ENCODE measurements at regions not wholly inside any gene's neighbourhood (a gene's known extent, or its start where the extent isn't known, plus 50 kb on each side); places are given as distances from the start of the nearest gene placed in this dataset.

- Histone ChIP-seq H3K27ac (ENCODE audit: low read depth in 2 of 2, low read length in 1 of 2) (no peak overlapping the region), H3K4me3 (ENCODE audit: low read depth in 2 of 2, low read length in 1 of 2) (no peak overlapping the region), H3K4me1 (ENCODE audit: control insufficient read depth in 1 of 2, insufficient read depth in 2 of 2, low read depth in 1 of 2, low read length in 1 of 2) (no peaks in the 10 kb centered on the region; a peak in 2 of 4 replicates), H3K79me2 (ENCODE audit: insufficient read depth) (no peaks in the 10 kb centered on the region), H4K20me1 (ENCODE audit: insufficient read depth) (no peaks in the 10 kb centered on the region), H3K9me3 (no peaks in the 10 kb centered on the region), H3K9ac (no peak overlapping the region), H3K27me3 (ENCODE audit: insufficient read depth) (no peaks in the 10 kb centered on the region), H3K9me2 (no peaks in the 10 kb centered on the region), H3F3A (replicated peaks; ENCODE audit: insufficient read depth) (peaks cover 4% of the 10 kb centered on the region), H2AFZ (ENCODE audit: low read depth) (no peak overlapping the region), H3K36me3 (replicated peaks in 1 of 2; ENCODE audit: control insufficient read depth in 1 of 2, insufficient read depth in 2 of 2, low read length in 1 of 2) (no peaks in the 10 kb centered on the region), H3K4me2 (no peak overlapping the region)
- POLR2A ChIA-PET = no interaction called here
- CTCF ChIA-PET = interaction anchor here (1.1 kb wide), 1 partner anchor 276 kb away, joined by 3 read pairs; the partner anchor contains the start of gene XXYLT1
- DNase-seq = no peak
- TF ChIP-seq EZH2phosphoT487 (IDR thresholded peaks at IDR 0.05; ENCODE audit: borderline replicate concordance, low read depth) (no peak), RFX5 (IDR thresholded peaks at IDR 0.05; ENCODE audit: low read length) (no peak), JUND (IDR thresholded peaks at IDR 0.05) (no peak), CTCF (IDR thresholded peaks at IDR 0.05) (no peak), MAX (IDR thresholded peaks at IDR 0.05; ENCODE audit: low read depth) (no peak), CHD2 (IDR thresholded peaks at IDR 0.05; ENCODE audit: low read length, partially characterized antibody) (no peak), NRF1 (IDR thresholded peaks at IDR 0.05; ENCODE audit: low read depth, low read length) (no peak), FOXJ3 (CRISPR knock-in tag; IDR thresholded peaks at IDR 0.05) (no peak), TAF1 (IDR thresholded peaks at IDR 0.05; ENCODE audit: borderline replicate concordance, low read depth, low read length) (no peak), USF1 (IDR thresholded peaks at IDR 0.05; ENCODE audit: borderline replicate concordance, low read depth) (no peak), RAD21 (IDR thresholded peaks at IDR 0.05; ENCODE audit: low read length) (no peak), GABPA (IDR thresholded peaks at IDR 0.05; ENCODE audit: low read depth) (no peak)
- WGBS (ENCODE audit: low lambda C conversion rate) = 60% methylated on average over 12 of the region's 12 CpGs
These were observed 275.0 kb downstream of the XXYLT1 start for GRCh38 chr3:194995922-194996321.

- H4K20me1 ChIP-seq (ENCODE audit: insufficient read depth) = no peaks in the 10 kb centered on the region
- H3F3A ChIP-seq (replicated peaks; ENCODE audit: insufficient read depth) = peaks cover 4% of the 10 kb centered on the region
- H3K9ac ChIP-seq = no peak overlapping the region
- H3K27ac ChIP-seq (ENCODE audit: low read depth in 2 of 2, low read length in 1 of 2) = no peak overlapping the region
- no peaks in the 10 kb centered on the region for H3K9me3 ChIP-seq
- TF ChIP-seq CTCF (IDR thresholded peaks at IDR 0.05) (no peak), RXRA (IDR thresholded peaks at IDR 0.05; ENCODE audit: borderline replicate concordance, low read depth) (no peak), NRF1 (IDR thresholded peaks at IDR 0.05; ENCODE audit: low read depth, low read length) (no peak), TCF12 (IDR thresholded peaks at IDR 0.05) (no peak), GATA2 (CRISPR knock-in tag; IDR thresholded peaks at IDR 0.05) (no peak), USF2 (IDR thresholded peaks at IDR 0.05; ENCODE audit: borderline replicate concordance, low read depth, low read length) (no peak), JUND (IDR thresholded peaks at IDR 0.05) (no peak), REST (IDR thresholded peaks at IDR 0.05; ENCODE audit: low read depth, low read length) (no peak)
- no peak for DNase-seq
- no peak overlapping the region for H3K4me3 ChIP-seq (ENCODE audit: low read depth in 2 of 2, low read length in 1 of 2)
- no peaks in the 10 kb centered on the region for H3K9me2 ChIP-seq
- H3K36me3 ChIP-seq (replicated peaks in 1 of 2; ENCODE audit: control insufficient read depth in 1 of 2, insufficient read depth in 2 of 2, low read length in 1 of 2) = no peaks in the 10 kb centered on the region
- no peaks in the 10 kb centered on the region; a peak in 3 of 4 replicates for H3K4me1 ChIP-seq (ENCODE audit: control insufficient read depth in 1 of 2, insufficient read depth in 2 of 2, low read depth in 1 of 2, low read length in 1 of 2)
- H3K79me2 ChIP-seq (ENCODE audit: insufficient read depth) = no peaks in the 10 kb centered on the region
- H3K4me2 ChIP-seq = no peak overlapping the region
- CTCF ChIA-PET = no interaction called here
- POLR2A ChIA-PET = no interaction called here
- no peak overlapping the region for H2AFZ ChIP-seq (ENCODE audit: low read depth)
- WGBS (ENCODE audit: low lambda C conversion rate) = 57% methylated on average over 9 of the region's 9 CpGs
- no peaks in the 10 kb centered on the region for H3K27me3 ChIP-seq (ENCODE audit: insufficient read depth)
These were observed 274.2 kb downstream of the XXYLT1 start for GRCh38 chr3:194996746-194997145.
